Natural killer cell treated with Interleukin-12 subunit alpha and Interleukin-12 subunit beta and Interleukin-15 and Interleukin-18, amount 100 ng/mL, for 72 hours (primary cell): ENCODE measurements at regions not wholly inside any gene's neighbourhood (a gene's known extent, or its start where the extent isn't known, plus 50 kb on each side); places are given as distances from the start of the nearest gene placed in this dataset.
A peak's percentile ranks its signal among the peaks of the same experiment; 100 is the strongest.

Source experiments
- ATAC-seq, 2 donors: fragments of 150-1000 bp; cut with Tn5 transposase in 1 of 2; sonication (Bioruptor Pico), chemical (Tn5 transposase) in 1 of 2; 2 replicates each; pipeline ENCODE4 v1.10.0; 2021
- DNase-seq: peaks from one replicate; pipeline ENCODE4 v3.0.0; 2022; ENCODE audit warnings: low spot score
- H3K27ac Mint-ChIP-seq, 2 donors: 1 replicate in 1 of 2; 2 replicates in 1 of 2; pipeline ENCODE4 v1.8.0; 2022; ENCODE audit warnings: mixed read lengths in 2 of 2, mild to moderate bottlenecking in 1 of 2, moderate library complexity in 1 of 2
- H3K27me3 Mint-ChIP-seq, 2 donors: 1 replicate in 1 of 2; 2 replicates in 1 of 2; pipeline ENCODE4 v1.8.0; 2022; ENCODE audit warnings: mixed read lengths in 2 of 2
- H3K36me3 Mint-ChIP-seq: one replicate; pipeline ENCODE4 v1.8.0; 2022; ENCODE audit warnings: mixed read lengths
- H3K4me1 Mint-ChIP-seq, 2 donors: 1 replicate in 1 of 2; 2 replicates in 1 of 2; pipeline ENCODE4 v1.8.0; 2022; ENCODE audit warnings: low read depth in 2 of 2, mixed read lengths in 2 of 2, mild to moderate bottlenecking in 1 of 2
- H3K4me3 Mint-ChIP-seq: one replicate; pipeline ENCODE4 v1.8.0; 2022; ENCODE audit warnings: mixed read lengths
- H3K9me3 Mint-ChIP-seq: 2 replicates; pipeline ENCODE4 v1.8.0; 2022; ENCODE audit warnings: mixed read lengths

- Mint-ChIP-seq H3K36me3 (no peaks in the 10 kb centered on the region), H3K9me3 (no peaks in the 10 kb centered on the region)
These were observed 114.9 kb upstream of the AGAP1 start for GRCh38 chr2:235378944-235379343.

GRCh38 chr2:235381261-235381912 is 112.5 kb upstream of the AGAP1 start:
- H3K9me3 Mint-ChIP-seq, result no peaks in the 10 kb centered on the region
- H3K27ac Mint-ChIP-seq, result no peak overlapping the region
- H3K27me3 Mint-ChIP-seq, result peaks cover 20 to 38% of the 10 kb centered on the region in 2 donors

More at GRCh38 chr2:235378944-235379343, 114.9 kb upstream of the AGAP1 start:
- no peak for DNase-seq
- ATAC-seq, result no peak
- no peak overlapping the region for H3K4me3 Mint-ChIP-seq
- no peak overlapping the region for H3K27ac Mint-ChIP-seq
- H3K27me3 Mint-ChIP-seq, result peaks cover 31 to 49% of the 10 kb centered on the region in 2 donors
- peaks cover 2 to 6% of the 10 kb centered on the region in 2 donors for H3K4me1 Mint-ChIP-seq

GRCh38 chr2:235382179-235382578 is 111.7 kb upstream of the AGAP1 start:
- Mint-ChIP-seq H3K27me3 (peaks cover 19 to 36% of the 10 kb centered on the region in 2 donors), H3K4me3 (no peak overlapping the region), H3K27ac (no peak overlapping the region), H3K4me1 (peaks cover 2 to 6% of the 10 kb centered on the region in 2 donors), H3K36me3 (no peaks in the 10 kb centered on the region), H3K9me3 (no peaks in the 10 kb centered on the region)
- ATAC-seq (no peak), DNase-seq (no peak)

More at GRCh38 chr2:235381261-235381912, 112.5 kb upstream of the AGAP1 start:
- no peak for ATAC-seq
- Mint-ChIP-seq H3K36me3 (no peaks in the 10 kb centered on the region), H3K4me3 (no peak overlapping the region), H3K4me1 (peaks cover 2 to 6% of the 10 kb centered on the region in 2 donors)
- no peak for DNase-seq

GRCh38 chr2:235382601-235383000 is 111.2 kb upstream of the AGAP1 start:
- ATAC-seq, result no peak
- Mint-ChIP-seq H3K27ac (no peak overlapping the region), H3K9me3 (no peaks in the 10 kb centered on the region), H3K4me3 (no peak overlapping the region), H3K4me1 (peaks cover 2 to 6% of the 10 kb centered on the region in 2 donors), H3K36me3 (no peaks in the 10 kb centered on the region), H3K27me3 (peaks cover 22 to 31% of the 10 kb centered on the region in 2 donors)
- no peak for DNase-seq

GRCh38 chr2:235383272-235383843 is 110.5 kb upstream of the AGAP1 start:
- Mint-ChIP-seq H3K27ac (no peak overlapping the region), H3K36me3 (no peaks in the 10 kb centered on the region), H3K4me1 (peaks cover 0 to under 1% of the 10 kb centered on the region in 2 donors), H3K4me3 (no peak overlapping the region), H3K9me3 (no peaks in the 10 kb centered on the region), H3K27me3 (peaks cover 16 to 29% of the 10 kb centered on the region in 2 donors)
- DNase-seq (no peak), ATAC-seq (no peak)

- Mint-ChIP-seq H3K27ac (no peak overlapping the region), H3K4me3 (no peak overlapping the region), H3K36me3 (no peaks in the 10 kb centered on the region), H3K4me1 (no peaks in the 10 kb centered on the region), H3K9me3 (no peaks in the 10 kb centered on the region), H3K27me3 (peaks cover 13 to 28% of the 10 kb centered on the region in 2 donors)
- ATAC-seq (no peak), DNase-seq (no peak)
These were observed 109.2 kb upstream of the AGAP1 start for GRCh38 chr2:235384624-235385023.

- DNase-seq (no peak), ATAC-seq (no peak)
- Mint-ChIP-seq H3K4me3 (no peak overlapping the region), H3K27me3 (peaks cover 10 to 20% of the 10 kb centered on the region in 2 donors), H3K27ac (no peak overlapping the region), H3K9me3 (no peaks in the 10 kb centered on the region), H3K36me3 (no peaks in the 10 kb centered on the region), H3K4me1 (peaks cover 9 to 12% of the 10 kb centered on the region in 2 donors)
These were observed 104.2 kb upstream of the AGAP1 start for GRCh38 chr2:235389626-235390025.

GRCh38 chr2:235390108-235390815 is 103.6 kb upstream of the AGAP1 start:
- Mint-ChIP-seq H3K9me3 (no peaks in the 10 kb centered on the region), H3K36me3 (no peaks in the 10 kb centered on the region), H3K27me3 (peaks cover 15 to 27% of the 10 kb centered on the region in 2 donors), H3K27ac (no peak overlapping the region), H3K4me3 (peak overlapping the region; percentile 34), H3K4me1 (peaks cover 9 to 12% of the 10 kb centered on the region in 2 donors)
- DNase-seq (no peak), ATAC-seq (peak; percentile 63 to 79)

- H3K36me3 Mint-ChIP-seq, result no peaks in the 10 kb centered on the region
- H3K27ac Mint-ChIP-seq, result no peak overlapping the region
- peak overlapping the region; percentile 34 for H3K4me3 Mint-ChIP-seq
- no peak for DNase-seq
- peaks cover 17 to 31% of the 10 kb centered on the region in 2 donors for H3K27me3 Mint-ChIP-seq
- peak in 1 of 2 donors; percentile 31 for ATAC-seq
- H3K9me3 Mint-ChIP-seq, result no peaks in the 10 kb centered on the region
- peaks cover 9 to 12% of the 10 kb centered on the region in 2 donors for H3K4me1 Mint-ChIP-seq
These were observed 103.0 kb upstream of the AGAP1 start for GRCh38 chr2:235390816-235391194.

GRCh38 chr2:235391921-235392615 is 101.8 kb upstream of the AGAP1 start:
- Mint-ChIP-seq H3K9me3 (no peaks in the 10 kb centered on the region), H3K4me3 (no peak overlapping the region), H3K4me1 (peaks cover 9 to 12% of the 10 kb centered on the region in 2 donors), H3K36me3 (no peaks in the 10 kb centered on the region), H3K27me3 (peaks cover 21 to 34% of the 10 kb centered on the region in 2 donors), H3K27ac (no peak overlapping the region)
- DNase-seq (no peak), ATAC-seq (no peak)

GRCh38 chr2:235394278-235394828 is 99.5 kb upstream of the AGAP1 start:
- no peaks in the 10 kb centered on the region for H3K36me3 Mint-ChIP-seq
- no peak overlapping the region for H3K4me3 Mint-ChIP-seq
- peaks cover 25 to 31% of the 10 kb centered on the region in 2 donors for H3K27me3 Mint-ChIP-seq
- DNase-seq (no peak), ATAC-seq (no peak)
- no peak overlapping the region for H3K27ac Mint-ChIP-seq
- H3K4me1 Mint-ChIP-seq, result peaks cover 9 to 12% of the 10 kb centered on the region in 2 donors
- no peaks in the 10 kb centered on the region for H3K9me3 Mint-ChIP-seq

GRCh38 chr2:235396071-235396846 is 97.6 kb upstream of the AGAP1 start:
- Mint-ChIP-seq H3K27me3 (peaks cover 25 to 37% of the 10 kb centered on the region in 2 donors), H3K36me3 (no peaks in the 10 kb centered on the region), H3K4me3 (no peak overlapping the region), H3K27ac (no peak overlapping the region), H3K9me3 (no peaks in the 10 kb centered on the region), H3K4me1 (no peaks in the 10 kb centered on the region)
- DNase-seq (no peak), ATAC-seq (no peak)

- DNase-seq, result no peak
- Mint-ChIP-seq H3K27me3 (peaks cover 26 to 47% of the 10 kb centered on the region in 2 donors), H3K4me3 (no peak overlapping the region), H3K36me3 (no peaks in the 10 kb centered on the region), H3K9me3 (no peaks in the 10 kb centered on the region), H3K27ac (no peak overlapping the region), H3K4me1 (no peaks in the 10 kb centered on the region)
- no peak for ATAC-seq
These were observed 95.5 kb upstream of the AGAP1 start for GRCh38 chr2:235398321-235398720.
